OCI-LY1 (cell line): ENCODE measurements at regions not wholly inside any gene's neighbourhood (a gene's known extent, or its start where the extent isn't known, plus 50 kb on each side); places are given as distances from the start of the nearest gene placed in this dataset.

Experiments
- H2AFZ ChIP-seq: fragments of 200-600 bp; sonication (generic), shearing (Covaris generic); 2 replicates; pipeline ENCODE4 v1.6.0; 2014; ENCODE audit warnings: antibody characterized with exemption, mild to moderate bottlenecking, low read length
- H3F3A ChIP-seq: fragments of 200-600 bp; sonication (generic), shearing (Covaris generic); 2 replicates; pipeline ENCODE4 v1.6.0; 2014; ENCODE audit warnings: mild to moderate bottlenecking, antibody characterized with exemption, low read length, moderate library complexity; ENCODE audit not compliant: insufficient read depth
- H3K27ac ChIP-seq: fragments of 200-600 bp; sonication (generic); 2 replicates; pipeline ENCODE4 v1.5.1; 2014; ENCODE audit warnings: low read length, mixed run types, mild to moderate bottlenecking, low read depth; ENCODE audit not compliant: poor library complexity, severe bottlenecking
- H3K27me3 ChIP-seq: fragments of 200-600 bp; sonication (generic); 2 replicates; pipeline ENCODE4 v1.6.0; 2014; ENCODE audit warnings: antibody characterized with exemption, mild to moderate bottlenecking, low read length, moderate library complexity; ENCODE audit not compliant: insufficient read depth
- H3K36me3 ChIP-seq: fragments of 200-600 bp; sonication (generic); 2 replicates; pipeline ENCODE4 v1.6.1; 2014; ENCODE audit warnings: mild to moderate bottlenecking, antibody characterized with exemption, low read length, moderate library complexity, mixed read lengths; ENCODE audit not compliant: insufficient read depth
- H3K4me1 ChIP-seq: fragments of 200-600 bp; sonication (generic); 2 replicates; pipeline ENCODE4 v1.5.1; 2014; ENCODE audit warnings: mild to moderate bottlenecking, low read length, moderate library complexity; ENCODE audit not compliant: insufficient read depth, severe bottlenecking
- H3K4me2 ChIP-seq: fragments of 200-600 bp; sonication (generic), shearing (Covaris generic); 2 replicates; pipeline ENCODE4 v1.6.1; 2014; ENCODE audit warnings: low read length
- H3K4me3 ChIP-seq: fragments of 200-600 bp; sonication (generic); 2 replicates; pipeline ENCODE4 v1.5.1; 2014; ENCODE audit warnings: low read length, low read depth, mild to moderate bottlenecking, mixed read lengths; ENCODE audit not compliant: poor library complexity, severe bottlenecking
- H3K79me2 ChIP-seq: fragments of 200-600 bp; shearing (Covaris generic); 2 replicates; pipeline ENCODE4 v1.6.1; 2016; ENCODE audit warnings: mixed run types, low read length, mixed read lengths; ENCODE audit not compliant: insufficient read depth
- H3K9ac ChIP-seq: fragments of 200-600 bp; sonication (generic), shearing (Covaris generic); 2 replicates; pipeline ENCODE4 v1.6.1; 2014; ENCODE audit warnings: mild to moderate bottlenecking, low read length, mixed read lengths
- H3K9me2 ChIP-seq: fragments of 200-600 bp; sonication (generic), shearing (Covaris generic); 2 replicates; pipeline ENCODE4 v1.6.1; 2014; ENCODE audit warnings: low read depth, mild to moderate bottlenecking, low read length, mixed read lengths
- H3K9me3 ChIP-seq: fragments of 200-600 bp; shearing (Covaris generic); 2 replicates; pipeline ENCODE4 v1.6.1; 2014; ENCODE audit warnings: low read length, mixed read lengths
- H4K20me1 ChIP-seq: fragments of 200-600 bp; sonication (generic), shearing (Covaris generic); 2 replicates; pipeline ENCODE4 v1.6.0; 2016; ENCODE audit warnings: mild to moderate bottlenecking, low read length; ENCODE audit not compliant: insufficient read depth
- EZH2 ChIP-seq: fragments of 200-600 bp; sonication (generic), shearing (Covaris generic); IDR thresholded peaks from 2 replicates; pipeline ENCODE4 v1.8.0; 2017; ENCODE audit warnings: borderline replicate concordance, mixed run types, mild to moderate bottlenecking, antibody characterized with exemption, low read length, moderate library complexity, mixed read lengths
- TF ChIP-seq, protein P1 (sequence below): fragments of 200-600 bp; sonication (generic), shearing (Covaris generic); IDR thresholded peaks from 2 replicates; pipeline ENCODE4 v1.5.1; 2017; ENCODE audit warnings: mild to moderate bottlenecking, antibody characterized with exemption, low read length, moderate library complexity, mixed read lengths

DNA sequence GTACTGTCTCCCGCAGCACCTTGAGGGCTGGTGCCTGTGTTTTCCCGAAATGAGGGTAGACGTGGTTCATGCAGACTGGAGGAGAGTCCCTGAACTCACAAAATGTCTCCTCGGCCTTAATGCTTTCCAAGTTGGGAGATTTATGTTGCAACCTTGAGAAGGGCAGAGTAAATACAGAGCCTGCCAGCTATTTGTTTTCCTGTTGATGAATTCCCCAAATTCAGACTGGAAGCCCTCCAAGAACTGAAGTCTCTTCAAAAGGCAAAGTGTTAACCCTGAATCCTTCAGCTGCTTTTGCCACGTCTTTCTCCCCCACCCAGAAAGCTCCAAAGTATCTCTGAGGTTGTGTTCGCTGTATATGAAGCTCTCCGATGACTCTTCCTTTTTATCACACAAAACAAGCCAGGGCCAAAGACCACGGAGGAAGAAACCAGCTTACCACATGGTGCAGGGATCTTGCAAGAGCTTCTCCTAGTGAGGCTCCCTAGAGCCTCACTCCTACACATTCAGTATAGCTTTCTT lies 254.7 kb upstream of the NFE2L3 start:
- Histone ChIP-seq H3K9ac (no peak overlapping the region), H2AFZ (no peak overlapping the region), H3K27ac (no peak overlapping the region), H3K4me3 (no peak overlapping the region), H3K36me3 (no peaks in the 10 kb centered on the region), H4K20me1 (no peaks in the 10 kb centered on the region), H3F3A (no peaks in the 10 kb centered on the region), H3K4me1 (peaks cover 34% of the 10 kb centered on the region), H3K9me3 (no peaks in the 10 kb centered on the region), H3K9me2 (no peaks in the 10 kb centered on the region), H3K4me2 (no peak overlapping the region), H3K27me3 (no peaks in the 10 kb centered on the region), H3K79me2 (no peaks in the 10 kb centered on the region)
- TF ChIP-seq, protein P1, sequence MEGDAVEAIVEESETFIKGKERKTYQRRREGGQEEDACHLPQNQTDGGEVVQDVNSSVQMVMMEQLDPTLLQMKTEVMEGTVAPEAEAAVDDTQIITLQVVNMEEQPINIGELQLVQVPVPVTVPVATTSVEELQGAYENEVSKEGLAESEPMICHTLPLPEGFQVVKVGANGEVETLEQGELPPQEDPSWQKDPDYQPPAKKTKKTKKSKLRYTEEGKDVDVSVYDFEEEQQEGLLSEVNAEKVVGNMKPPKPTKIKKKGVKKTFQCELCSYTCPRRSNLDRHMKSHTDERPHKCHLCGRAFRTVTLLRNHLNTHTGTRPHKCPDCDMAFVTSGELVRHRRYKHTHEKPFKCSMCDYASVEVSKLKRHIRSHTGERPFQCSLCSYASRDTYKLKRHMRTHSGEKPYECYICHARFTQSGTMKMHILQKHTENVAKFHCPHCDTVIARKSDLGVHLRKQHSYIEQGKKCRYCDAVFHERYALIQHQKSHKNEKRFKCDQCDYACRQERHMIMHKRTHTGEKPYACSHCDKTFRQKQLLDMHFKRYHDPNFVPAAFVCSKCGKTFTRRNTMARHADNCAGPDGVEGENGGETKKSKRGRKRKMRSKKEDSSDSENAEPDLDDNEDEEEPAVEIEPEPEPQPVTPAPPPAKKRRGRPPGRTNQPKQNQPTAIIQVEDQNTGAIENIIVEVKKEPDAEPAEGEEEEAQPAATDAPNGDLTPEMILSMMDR = no peak
- TF ChIP-seq EZH2 = no peak

DNA sequence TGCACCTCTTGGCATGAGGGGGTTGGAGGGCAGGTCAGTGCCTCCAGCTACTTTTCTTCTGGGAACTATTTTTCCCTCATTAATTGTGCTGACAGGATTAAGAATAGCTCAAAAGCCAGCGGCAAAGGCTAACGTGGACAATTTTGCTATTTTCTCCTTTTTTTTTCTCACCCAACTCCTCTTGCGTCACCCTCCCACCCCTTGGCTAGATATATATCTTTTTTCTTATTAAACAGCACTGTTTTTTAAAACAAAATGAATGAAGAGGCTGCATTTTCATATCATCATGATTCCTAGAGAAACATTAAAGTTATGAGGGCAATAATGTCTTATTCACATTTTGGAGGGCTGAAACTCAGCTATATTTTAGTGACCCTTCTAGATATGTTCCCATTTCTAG lies 251.8 kb upstream of the NFE2L3 start:
- Histone ChIP-seq H3K4me2 (no peak overlapping the region), H3K27ac (no peak overlapping the region), H2AFZ (no peak overlapping the region), H3K36me3 (no peaks in the 10 kb centered on the region), H3K4me1 (peaks cover 5% of the 10 kb centered on the region), H3K79me2 (no peaks in the 10 kb centered on the region), H3K9me3 (no peaks in the 10 kb centered on the region), H3K4me3 (no peak overlapping the region), H4K20me1 (no peaks in the 10 kb centered on the region), H3K9ac (no peak overlapping the region), H3K9me2 (no peaks in the 10 kb centered on the region), H3F3A (no peaks in the 10 kb centered on the region), H3K27me3 (no peaks in the 10 kb centered on the region)
- TF ChIP-seq, protein P1 = no peak
- no peak for TF ChIP-seq EZH2

DNA sequence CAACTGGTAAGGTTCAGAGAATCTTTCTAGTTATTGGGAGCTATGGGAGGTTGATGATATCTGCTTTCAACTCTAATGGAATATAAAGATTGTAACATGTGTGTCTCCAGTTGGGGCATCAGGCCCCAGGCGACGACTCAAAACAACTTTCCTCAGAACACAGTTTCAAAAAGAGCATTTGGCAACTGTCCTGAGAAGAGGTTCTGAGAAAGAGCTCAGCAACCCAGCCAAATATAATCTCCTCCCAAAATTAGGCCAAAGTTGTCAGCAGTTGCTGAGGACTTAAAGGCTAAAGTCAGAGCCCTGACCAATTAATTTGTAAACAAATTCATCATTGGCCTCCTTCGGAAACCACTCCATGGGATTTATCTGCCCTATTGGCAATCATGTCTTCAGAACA lies 251.1 kb upstream of the NFE2L3 start:
- Histone ChIP-seq H3K9me3 (no peaks in the 10 kb centered on the region), H3K79me2 (no peaks in the 10 kb centered on the region), H3K9ac (no peak overlapping the region), H3K4me2 (no peak overlapping the region), H3K36me3 (no peaks in the 10 kb centered on the region), H4K20me1 (no peaks in the 10 kb centered on the region), H3K9me2 (no peaks in the 10 kb centered on the region), H3K27me3 (no peaks in the 10 kb centered on the region), H3K4me1 (no peaks in the 10 kb centered on the region), H3K27ac (no peak overlapping the region), H3F3A (no peaks in the 10 kb centered on the region), H2AFZ (no peak overlapping the region), H3K4me3 (no peak overlapping the region)
- TF ChIP-seq, protein P1 = no peak
- TF ChIP-seq EZH2 = no peak
